H1 (cell line): ENCODE measurements at regions not wholly inside any gene's neighbourhood (a gene's known extent, or its start where the extent isn't known, plus 50 kb on each side); places are given as distances from the start of the nearest gene placed in this dataset.

Source experiments
- CTCF ChIA-PET: fragments of 300-600 bp; sonication (Branson Sonifier 250); formaldehyde crosslinking; loops from one replicate; lab custom pipeline; 2021; ENCODE audit not compliant: partially characterized antibody; lab: Charles Lee
- POLR2A ChIA-PET: fragments of 300-600 bp; sonication (Branson Sonifier 250); formaldehyde crosslinking; loops from one replicate; lab custom pipeline; 2021; ENCODE audit warnings: inconsistent platforms; ENCODE audit not compliant: partially characterized antibody; lab: Charles Lee
- DNase-seq, 2 experiments: peaks; one replicate each; pipeline versions ENCODE4 v3.0.0 to v3.0.0-alpha.2; 2010 to 2022; ENCODE audit warnings: low spot score in 2 of 2, low read depth in 1 of 2, mixed read lengths in 1 of 2
- FAIRE-seq: peaks from 2 replicates; lab custom pipeline; 2011; peaks lifted over from hg19 to GRCh38; lab: Jason Lieb, UNC
- H2AFZ ChIP-seq: 2 replicates; pipeline ENCODE4 v1.8.1; 2012; ENCODE audit warnings: low read length, inconsistent platforms
- H2AK5ac ChIP-seq: 2 replicates; pipeline ENCODE4 v1.6.1; 2013; ENCODE audit warnings: low read depth, low read length
- H2BK120ac ChIP-seq: replicated peaks from 2 replicates; pipeline ENCODE3; 2013; ENCODE audit warnings: low read depth, low read length, inconsistent platforms
- H2BK12ac ChIP-seq: 2 replicates; pipeline ENCODE4 v1.6.1; 2013; ENCODE audit warnings: low read depth, low read length
- H2BK15ac ChIP-seq: 2 replicates; pipeline ENCODE4 v1.6.1; 2013; ENCODE audit warnings: low read length
- H2BK20ac ChIP-seq: 2 replicates; pipeline ENCODE4 v1.6.1; 2013; ENCODE audit warnings: low read length
- H2BK5ac ChIP-seq: 2 replicates; pipeline ENCODE4 v1.6.1; 2013; ENCODE audit warnings: low read depth, low read length
- H3K14ac ChIP-seq: 2 replicates; pipeline ENCODE4 v1.6.1; 2013; ENCODE audit warnings: inconsistent platforms; ENCODE audit not compliant: insufficient read length
- H3K18ac ChIP-seq: 2 replicates; pipeline ENCODE4 v1.6.1; 2013; ENCODE audit warnings: low read length; ENCODE audit errors: extremely low read depth
- H3K23ac ChIP-seq: 2 replicates; pipeline ENCODE4 v1.6.1; 2013; ENCODE audit warnings: inconsistent platforms; ENCODE audit not compliant: insufficient read length
- H3K23me2 ChIP-seq: 2 replicates; pipeline ENCODE4 v1.6.1; 2013; ENCODE audit warnings: low read depth, low read length
- H3K27ac ChIP-seq: 2 replicates; pipeline ENCODE4 v1.6.1; 2011; ENCODE audit warnings: low read depth, low read length, inconsistent platforms
- H3K27me3 ChIP-seq, 4 experiments: replicated peaks in 1 of 4; 1 replicate in 1 of 4; 2 replicates in 3 of 4; pipeline versions ENCODE4 v1.6.1 to v1.8.1; 2011 to 2013; ENCODE audit warnings: low read length in 3 of 4, mild to moderate bottlenecking in 3 of 4, inconsistent platforms in 2 of 4, mixed read lengths in 2 of 4, moderate library complexity in 1 of 4; ENCODE audit not compliant: control insufficient read depth in 3 of 4, insufficient read depth in 3 of 4; ENCODE audit errors: extremely low read depth in 1 of 4
- H3K36me3 ChIP-seq, 4 experiments: 2 replicates each; pipeline versions ENCODE4 v1.6.1 to v1.8.1; 2011 to 2013; ENCODE audit warnings: mild to moderate bottlenecking in 4 of 4, low read length in 3 of 4, moderate library complexity in 2 of 4, control low read depth in 1 of 4, inconsistent platforms in 1 of 4; ENCODE audit not compliant: insufficient read depth in 4 of 4, control insufficient read depth in 2 of 4
- H3K4ac ChIP-seq: replicated peaks from 2 replicates; pipeline ENCODE3; 2013; ENCODE audit warnings: low read length, low read depth, mixed read lengths, inconsistent platforms; ENCODE audit not compliant: insufficient read length
- H3K4me1 ChIP-seq, 4 experiments: replicated peaks in 1 of 4; 1 replicate in 1 of 4; 2 replicates in 3 of 4; pipeline versions ENCODE4 v1.6.1 to v1.8.1; 2011 to 2013; ENCODE audit warnings: low read length in 3 of 4, inconsistent platforms in 2 of 4, mixed read lengths in 1 of 4; ENCODE audit not compliant: insufficient read depth in 4 of 4, control insufficient read depth in 3 of 4
- H3K4me2 ChIP-seq, 2 experiments: 2 replicates each; pipeline versions ENCODE4 v1.6.1 to v1.8.1; 2011 to 2013; ENCODE audit warnings: low read depth in 2 of 2, low read length in 2 of 2, control low read depth in 1 of 2, inconsistent platforms in 1 of 2, mild to moderate bottlenecking in 1 of 2; ENCODE audit not compliant: insufficient read depth in 1 of 2
- H3K4me3 ChIP-seq, 4 experiments: fragments of 200-600, 300-600 bp in 1 of 4; sonication (generic), shearing (Covaris generic), sonication (Bioruptor Twin) in 1 of 4; 2 replicates each; pipeline versions ENCODE4 v1.5.1 to v1.8.1; 2011 to 2016; ENCODE audit warnings: low read length in 4 of 4, low read depth in 3 of 4, control low read depth in 2 of 4, inconsistent platforms in 2 of 4, mild to moderate bottlenecking in 2 of 4, mixed read lengths in 1 of 4, moderate library complexity in 1 of 4; ENCODE audit not compliant: insufficient read depth in 2 of 4; ENCODE audit errors: extremely low read depth in 1 of 4
- H3K56ac ChIP-seq: replicated peaks from 2 replicates; pipeline ENCODE3; 2013; ENCODE audit warnings: low read depth, mild to moderate bottlenecking, mixed read lengths, low read length, inconsistent platforms; ENCODE audit not compliant: insufficient read length
- H3K79me1 ChIP-seq: 2 replicates; pipeline ENCODE4 v1.6.1; 2013; ENCODE audit warnings: low read depth, low read length, control low read depth
- H3K79me2 ChIP-seq, 2 experiments: 2 replicates each; pipeline versions ENCODE4 v1.6.1 to v1.8.1; 2012 to 2013; ENCODE audit warnings: low read length in 2 of 2, mild to moderate bottlenecking in 2 of 2, inconsistent platforms in 1 of 2; ENCODE audit not compliant: insufficient read depth in 2 of 2, control insufficient read depth in 1 of 2
- H3K9ac ChIP-seq, 4 experiments: replicated peaks in 1 of 4; 1 replicate in 1 of 4; 2 replicates in 3 of 4; pipeline versions ENCODE4 v1.6.1 to v1.8.1; 2011 to 2013; ENCODE audit warnings: low read depth in 3 of 4, low read length in 3 of 4, control low read depth in 2 of 4, mild to moderate bottlenecking in 2 of 4, moderate library complexity in 2 of 4, inconsistent platforms in 1 of 4; ENCODE audit errors: extremely low read depth in 1 of 4
- H3K9me3 ChIP-seq, 2 experiments: 2 replicates each; pipeline versions ENCODE4 v1.6.1 to v1.8.1; 2012 to 2013; ENCODE audit warnings: mild to moderate bottlenecking in 2 of 2, moderate library complexity in 2 of 2, control low read depth in 1 of 2, inconsistent platforms in 1 of 2, low read depth in 1 of 2, low read length in 1 of 2, mixed read lengths in 1 of 2; ENCODE audit not compliant: insufficient read depth in 2 of 2
- H4K20me1 ChIP-seq, 2 experiments: replicated peaks in 1 of 2; 2 replicates each; pipeline versions ENCODE3 to v1.8.1; 2011 to 2013; ENCODE audit warnings: inconsistent platforms in 2 of 2, low read length in 2 of 2, mild to moderate bottlenecking in 1 of 2; ENCODE audit not compliant: insufficient read depth in 2 of 2, control insufficient read depth in 1 of 2
- H4K5ac ChIP-seq: 2 replicates; pipeline ENCODE4 v1.6.1; 2013; ENCODE audit warnings: low read length, low read depth, mixed read lengths, inconsistent platforms; ENCODE audit not compliant: insufficient read length
- H4K8ac ChIP-seq: 2 replicates; pipeline ENCODE4 v1.8.0; 2013; ENCODE audit warnings: mild to moderate bottlenecking, moderate library complexity, low read length, inconsistent platforms; ENCODE audit not compliant: insufficient read depth; ENCODE audit errors: extremely low read depth
- H4K91ac ChIP-seq: replicated peaks from 2 replicates; pipeline ENCODE3; 2013; ENCODE audit warnings: low read length, mixed read lengths, inconsistent platforms; ENCODE audit not compliant: insufficient read length
- CHD1 ChIP-seq: IDR thresholded peaks from 2 replicates; pipeline ENCODE4 v1.6.1; 2012; ENCODE audit warnings: low read depth, low read length, improper control_type of control experiment
- FOSL1 ChIP-seq: IDR thresholded peaks from 2 replicates; pipeline ENCODE4 v1.6.1; 2011; ENCODE audit warnings: mild to moderate bottlenecking, low read depth, low read length, moderate library complexity; ENCODE audit not compliant: insufficient read depth
- GTF2F1 ChIP-seq: IDR thresholded peaks from 2 replicates; pipeline ENCODE4 v1.6.1; 2012; ENCODE audit warnings: low read depth, low read length, improper control_type of control experiment, borderline replicate concordance
- HDAC6 ChIP-seq: IDR thresholded peaks from one replicate; pipeline ENCODE4 v1.7.1; 2012; ENCODE audit warnings: low read depth, mild to moderate bottlenecking, inconsistent platforms, low read length, moderate library complexity
- NRF1 ChIP-seq: IDR thresholded peaks from 2 replicates; pipeline ENCODE4 v1.6.1; 2011; ENCODE audit warnings: mild to moderate bottlenecking, low read depth, low read length, improper control_type of control experiment
- PHF8 ChIP-seq: fragments of 200-600 bp; sonication (generic); conservative IDR thresholded peaks from 2 replicates; pipeline ENCODE4 v1.7.1; 2012; ENCODE audit warnings: low read depth, mild to moderate bottlenecking, inconsistent platforms, low read length, moderate library complexity
- SP2 ChIP-seq: IDR thresholded peaks from 2 replicates; pipeline ENCODE4 v1.6.1; 2012; ENCODE audit warnings: mild to moderate bottlenecking, low read length, inconsistent platforms
- TAF7 ChIP-seq: optimal IDR thresholded peaks from 2 replicates; pipeline ENCODE3; 2011; ENCODE audit warnings: low read depth, mild to moderate bottlenecking, inconsistent platforms, low read length, moderate library complexity, borderline replicate concordance
- TCF12 ChIP-seq: IDR thresholded peaks from 2 replicates; pipeline ENCODE4 v1.6.1; 2011; ENCODE audit warnings: low read depth, mild to moderate bottlenecking, low read length
- TEAD4 ChIP-seq: IDR thresholded peaks from 2 replicates; pipeline ENCODE4 v1.6.1; 2012; ENCODE audit warnings: low read depth, low read length, inconsistent platforms, mixed read lengths
- YY1 ChIP-seq: IDR thresholded peaks from 2 replicates; pipeline ENCODE4 v1.6.1; 2011; ENCODE audit warnings: low read depth, mild to moderate bottlenecking, low read length
- WGBS, 2 experiments: shearing (Covaris generic) in 1 of 2; methylation state at CpG; one replicate each; pipeline versions ENCODE4 v1.1.6 to v1.1.7; 2013 to 2015; ENCODE audit warnings: low lambda C conversion rate in 2 of 2, mixed read lengths in 2 of 2, inconsistent platforms in 1 of 2, low coverage in 1 of 2, missing lambda C conversion rate in 1 of 2; ENCODE audit not compliant: insufficient replicate concordance in 2 of 2, insufficient coverage in 1 of 2, insufficient read length in 1 of 2; ENCODE audit errors: extremely low coverage in 1 of 2, missing lambda C conversion rate in 1 of 2; 5-methylcytosine and 5-hydroxymethylcytosine counted together
- TF ChIP-seq, protein P1 (sequence below): IDR thresholded peaks from 2 replicates; pipeline ENCODE4 v1.6.1; 2011; ENCODE audit warnings: low read length, improper control_type of control experiment
- TF ChIP-seq, protein P2 (sequence below): IDR thresholded peaks from 2 replicates; pipeline ENCODE4 v1.6.1; 2011; ENCODE audit warnings: low read depth, mild to moderate bottlenecking, low read length; ENCODE audit not compliant: insufficient read depth

DNA sequence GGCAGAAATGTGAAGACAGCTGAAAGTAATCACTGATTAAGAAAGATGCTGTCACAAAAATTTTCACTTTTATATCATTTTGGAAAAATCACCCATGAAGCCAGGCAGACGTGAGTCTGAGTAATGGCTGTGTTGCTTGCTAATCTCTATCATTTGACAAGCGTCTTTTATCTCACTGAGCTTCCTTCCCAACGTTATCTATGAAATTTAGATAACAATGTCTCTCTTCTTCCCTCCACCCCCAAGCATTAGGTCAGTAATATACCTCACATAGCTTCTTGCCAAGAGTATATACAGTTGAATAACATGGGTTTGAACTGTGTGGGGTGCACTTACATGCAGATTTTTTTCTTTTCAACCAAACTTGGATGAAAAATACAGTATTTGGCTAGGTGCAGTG is 388.6 kb upstream of the NRXN1 start:
- ChIA-PET CTCF (interaction anchor here (0.6 kb wide), 1 partner anchor 290 kb away, joined by 3 read pairs; no protein-coding TSS in a partner anchor), POLR2A (no interaction called here)
- Histone ChIP-seq H3K79me2 (no peaks in the 10 kb centered on the region), H2BK20ac (no peak overlapping the region), H3K4me2 (no peak overlapping the region), H4K5ac (no peak overlapping the region), H2AK5ac (no peak overlapping the region), H4K20me1 (no peaks in the 10 kb centered on the region), H3K9ac (no peak overlapping the region), H3K27me3 (no peaks in the 10 kb centered on the region), H2AFZ (peak overlapping the region; percentile 79; the same call in 1 of the 2 replicates), H3K4ac (no peak overlapping the region), H3K36me3 (no peaks in the 10 kb centered on the region), H3K9me3 (no peaks in the 10 kb centered on the region), H3K23me2 (no peaks in the 10 kb centered on the region), H4K91ac (no peak overlapping the region), H3K23ac (no peak overlapping the region), H3K79me1 (no peaks in the 10 kb centered on the region), H2BK15ac (no peak overlapping the region), H4K8ac (no peak overlapping the region), H2BK12ac (no peak overlapping the region), H2BK5ac (no peak overlapping the region), H3K4me1 (no peaks in the 10 kb centered on the region), H3K27ac (no peak overlapping the region), H3K4me3 (no peak overlapping the region), H3K14ac (no peak overlapping the region), H3K18ac (no peak overlapping the region), H2BK120ac (no peak overlapping the region), H3K56ac (no peak overlapping the region)
- DNase-seq (no peak), FAIRE-seq (no peak)
- WGBS, 2 experiments: 64% methylated on average over 3 of the region's 3 CpGs; no CpG with 5 or more reads in 1 of the 2 experiments
- TF ChIP-seq HDAC6 (no peak), TCF12 (no peak), FOSL1 (no peak), PHF8 (no peak), SP2 (no peak), YY1 (no peak), GTF2F1 (no peak), TAF7 (no peak), NRF1 (no peak), TEAD4 (no peak), CHD1 (no peak)
- TF ChIP-seq, protein P1, sequence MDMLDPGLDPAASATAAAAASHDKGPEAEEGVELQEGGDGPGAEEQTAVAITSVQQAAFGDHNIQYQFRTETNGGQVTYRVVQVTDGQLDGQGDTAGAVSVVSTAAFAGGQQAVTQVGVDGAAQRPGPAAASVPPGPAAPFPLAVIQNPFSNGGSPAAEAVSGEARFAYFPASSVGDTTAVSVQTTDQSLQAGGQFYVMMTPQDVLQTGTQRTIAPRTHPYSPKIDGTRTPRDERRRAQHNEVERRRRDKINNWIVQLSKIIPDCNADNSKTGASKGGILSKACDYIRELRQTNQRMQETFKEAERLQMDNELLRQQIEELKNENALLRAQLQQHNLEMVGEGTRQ: no peak
- TF ChIP-seq, protein P2, sequence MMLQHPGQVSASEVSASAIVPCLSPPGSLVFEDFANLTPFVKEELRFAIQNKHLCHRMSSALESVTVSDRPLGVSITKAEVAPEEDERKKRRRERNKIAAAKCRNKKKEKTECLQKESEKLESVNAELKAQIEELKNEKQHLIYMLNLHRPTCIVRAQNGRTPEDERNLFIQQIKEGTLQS: no peak
